Body of pancreas (tissue), 4 donors: ENCODE measurements at regions not wholly inside any gene's neighbourhood (a gene's known extent, or its start where the extent isn't known, plus 50 kb on each side); places are given as distances from the start of the nearest gene placed in this dataset.
A peak's percentile ranks its signal among the peaks of the same experiment; 100 is the strongest.

Source experiments
- ATAC-seq: fragments of 150-250 bp; one replicate; pipeline ENCODE4 v1.9.1; 2016
- DNase-seq, 4 donors: peaks; one replicate each; pipeline ENCODE4 v3.0.0-alpha.2; 2019
- H3K27ac ChIP-seq, 4 donors: fragments of 200-600 bp; sonication (generic); 1 replicate in 3 of 4; 2 replicates in 1 of 4; pipeline versions ENCODE4 v1.5.1 to v1.6.1; 2016 to 2019; ENCODE audit warnings: mild to moderate bottlenecking in 1 of 4, mixed read lengths in 1 of 4, moderate library complexity in 1 of 4
- H3K27me3 ChIP-seq, 2 donors: fragments of 200-600 bp; sonication (generic); one replicate each; pipeline ENCODE4 v1.6.0; 2016; ENCODE audit warnings: mild to moderate bottlenecking in 1 of 2
- H3K36me3 ChIP-seq, 2 donors: fragments of 200-600 bp; sonication (generic); replicated peaks in 1 of 2; 2 replicates each; pipeline ENCODE4 v1.5.1; 2016; ENCODE audit warnings: low read depth in 2 of 2; ENCODE audit not compliant: insufficient read depth in 1 of 2
- H3K4me1 ChIP-seq: fragments of 200-600 bp; sonication (generic); one replicate; pipeline ENCODE4 v1.6.0; 2016
- H3K4me3 ChIP-seq, 2 donors: fragments of 200-600 bp; sonication (generic); 1 replicate in 1 of 2; 2 replicates in 1 of 2; pipeline ENCODE4 v1.5.1; 2016 to 2019
- H3K9me3 ChIP-seq, 3 donors: fragments of 200-600 bp; sonication (generic); 1 replicate in 2 of 3; 2 replicates in 1 of 3; pipeline ENCODE4 v1.5.1; 2016
- POLR2A ChIP-seq, 3 donors: fragments of 450-650 bp; IDR thresholded peaks; one replicate each; pipeline ENCODE4 v1.6.1; 2016; ENCODE audit warnings: antibody characterized with exemption in 3 of 3, mild to moderate bottlenecking in 2 of 3
- WGBS, 2 donors: methylation state at CpG; one replicate each; pipeline ENCODE4 v1.1.5; 2017; 5-methylcytosine and 5-hydroxymethylcytosine counted together
- intact Hi-C: fragments of 100-400 bp; cut with DNase I; formaldehyde crosslinking; loops from one replicate; pipeline ENCODE4 v1.15.1; 2023
- TF ChIP-seq, protein P1 (sequence below), 7 experiments: fragments of 450-650 bp in 4 of 7; fragments of 200-600 bp in 3 of 7; sonication (generic) in 3 of 7; IDR thresholded peaks; one replicate each; pipeline ENCODE4 v1.5.1; 2016 to 2019; ENCODE audit warnings: antibody characterized with exemption in 7 of 7

DNA sequence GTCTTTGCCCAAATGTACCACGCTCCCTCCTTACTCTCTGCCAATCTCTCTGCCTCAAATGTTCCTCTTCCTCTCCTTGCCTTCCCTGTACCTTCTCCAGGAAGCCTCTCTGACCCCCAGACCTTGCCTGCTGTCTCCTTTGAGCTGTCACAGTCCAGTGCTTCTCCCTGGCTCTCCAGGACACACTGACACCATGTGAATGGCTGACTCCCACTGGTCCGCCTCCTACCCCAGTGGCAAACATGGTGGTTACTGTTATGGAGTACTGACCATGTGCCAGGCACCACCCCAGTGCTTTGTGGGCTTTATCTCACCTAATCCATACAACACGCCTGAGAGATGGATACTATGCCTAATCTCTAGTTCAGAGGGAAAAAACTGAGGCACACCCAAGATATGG, 141.9 kb downstream of the TPRA1 start:
- no peak for ATAC-seq
- no peak overlapping the region for H3K4me3 ChIP-seq
- peak in 2 of 4 donors; percentile 2 to 5 for DNase-seq
- H3K27ac ChIP-seq: no peak overlapping the region
- no peaks in the 10 kb centered on the region for H3K9me3 ChIP-seq
- no peaks in the 10 kb centered on the region for H3K36me3 ChIP-seq
- H3K27me3 ChIP-seq: no peaks in the 10 kb centered on the region
- H3K4me1 ChIP-seq: no peaks in the 10 kb centered on the region
- WGBS, 2 donors: 64 to 67% methylated on average over 3 of the region's 3 CpGs
- intact Hi-C loops: no loop called here
- TF ChIP-seq, protein P1, sequence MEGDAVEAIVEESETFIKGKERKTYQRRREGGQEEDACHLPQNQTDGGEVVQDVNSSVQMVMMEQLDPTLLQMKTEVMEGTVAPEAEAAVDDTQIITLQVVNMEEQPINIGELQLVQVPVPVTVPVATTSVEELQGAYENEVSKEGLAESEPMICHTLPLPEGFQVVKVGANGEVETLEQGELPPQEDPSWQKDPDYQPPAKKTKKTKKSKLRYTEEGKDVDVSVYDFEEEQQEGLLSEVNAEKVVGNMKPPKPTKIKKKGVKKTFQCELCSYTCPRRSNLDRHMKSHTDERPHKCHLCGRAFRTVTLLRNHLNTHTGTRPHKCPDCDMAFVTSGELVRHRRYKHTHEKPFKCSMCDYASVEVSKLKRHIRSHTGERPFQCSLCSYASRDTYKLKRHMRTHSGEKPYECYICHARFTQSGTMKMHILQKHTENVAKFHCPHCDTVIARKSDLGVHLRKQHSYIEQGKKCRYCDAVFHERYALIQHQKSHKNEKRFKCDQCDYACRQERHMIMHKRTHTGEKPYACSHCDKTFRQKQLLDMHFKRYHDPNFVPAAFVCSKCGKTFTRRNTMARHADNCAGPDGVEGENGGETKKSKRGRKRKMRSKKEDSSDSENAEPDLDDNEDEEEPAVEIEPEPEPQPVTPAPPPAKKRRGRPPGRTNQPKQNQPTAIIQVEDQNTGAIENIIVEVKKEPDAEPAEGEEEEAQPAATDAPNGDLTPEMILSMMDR (IDR thresholded peaks at IDR 0.05): no peak

DNA sequence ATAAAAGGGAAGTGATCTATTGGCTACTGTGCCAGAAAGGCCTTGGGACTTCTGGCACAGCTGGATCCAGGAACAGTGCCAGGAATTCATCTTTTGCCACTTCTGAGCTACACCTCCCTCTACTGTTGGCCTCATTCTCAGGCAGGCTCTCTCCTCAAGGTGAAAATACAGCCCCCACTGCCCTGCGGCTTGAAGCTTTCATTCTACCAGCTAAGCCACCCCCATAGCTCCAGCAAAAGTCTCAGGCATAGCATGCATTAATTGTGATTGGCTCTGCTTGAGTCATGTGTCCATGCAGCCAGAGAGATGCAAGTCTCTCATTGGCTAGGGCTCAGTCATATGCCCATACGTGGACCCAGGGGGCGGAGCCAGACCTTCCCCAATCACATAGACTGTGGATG, 142.4 kb downstream of the TPRA1 start:
- no peak overlapping the region for H3K4me3 ChIP-seq
- no peaks in the 10 kb centered on the region for H3K9me3 ChIP-seq
- ATAC-seq (peak; percentile 21), DNase-seq (peak; percentile 11 to 38 (median 14))
- H3K36me3 ChIP-seq: no peaks in the 10 kb centered on the region
- TF ChIP-seq, protein P1 (IDR thresholded peaks at IDR 0.05): peak in 2 of 7 experiments; percentile 3 to 6
- TF ChIP-seq POLR2A (IDR thresholded peaks at IDR 0.05): no peak
- H3K27me3 ChIP-seq: no peaks in the 10 kb centered on the region
- intact Hi-C loops: no loop called here
- H3K27ac ChIP-seq: no peak overlapping the region
- 55 to 63% methylated on average over 3 of the region's 3 CpGs for WGBS, 2 donors
- H3K4me1 ChIP-seq: no peaks in the 10 kb centered on the region

DNA sequence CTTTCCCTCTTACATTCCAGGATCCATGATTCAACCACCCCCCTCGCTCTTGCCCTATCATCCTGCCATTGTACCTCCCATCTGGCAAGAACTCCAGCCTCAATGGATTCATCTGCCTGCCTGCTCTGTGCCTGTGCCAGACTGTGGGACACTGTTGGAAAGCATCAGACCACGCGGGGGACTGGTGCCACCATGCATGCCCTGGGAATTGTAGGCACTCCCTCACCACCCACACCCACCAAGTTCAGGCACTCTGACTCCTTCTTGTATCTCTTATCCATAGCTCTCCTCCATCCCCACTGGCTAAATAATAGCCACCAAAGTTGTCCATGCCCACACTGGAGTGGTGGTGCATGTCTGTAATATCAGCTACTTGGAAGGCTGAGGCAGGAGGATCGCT, 143.8 kb downstream of the TPRA1 start:
- TF ChIP-seq, protein P1 (IDR thresholded peaks at IDR 0.05): no peak
- TF ChIP-seq POLR2A (IDR thresholded peaks at IDR 0.05): no peak
- H3K36me3 ChIP-seq: no peaks in the 10 kb centered on the region
- no peaks in the 10 kb centered on the region for H3K9me3 ChIP-seq
- H3K4me3 ChIP-seq: no peak overlapping the region
- no peaks in the 10 kb centered on the region for H3K4me1 ChIP-seq
- DNase-seq (peak in 1 of 4 donors; percentile 3), ATAC-seq (no peak)
- no peak overlapping the region for H3K27ac ChIP-seq
- intact Hi-C loops: no loop called here
- 84 to 92% methylated on average over 3 to 4 of the region's 4 CpGs for WGBS, 2 donors
- H3K27me3 ChIP-seq: no peaks in the 10 kb centered on the region

DNA sequence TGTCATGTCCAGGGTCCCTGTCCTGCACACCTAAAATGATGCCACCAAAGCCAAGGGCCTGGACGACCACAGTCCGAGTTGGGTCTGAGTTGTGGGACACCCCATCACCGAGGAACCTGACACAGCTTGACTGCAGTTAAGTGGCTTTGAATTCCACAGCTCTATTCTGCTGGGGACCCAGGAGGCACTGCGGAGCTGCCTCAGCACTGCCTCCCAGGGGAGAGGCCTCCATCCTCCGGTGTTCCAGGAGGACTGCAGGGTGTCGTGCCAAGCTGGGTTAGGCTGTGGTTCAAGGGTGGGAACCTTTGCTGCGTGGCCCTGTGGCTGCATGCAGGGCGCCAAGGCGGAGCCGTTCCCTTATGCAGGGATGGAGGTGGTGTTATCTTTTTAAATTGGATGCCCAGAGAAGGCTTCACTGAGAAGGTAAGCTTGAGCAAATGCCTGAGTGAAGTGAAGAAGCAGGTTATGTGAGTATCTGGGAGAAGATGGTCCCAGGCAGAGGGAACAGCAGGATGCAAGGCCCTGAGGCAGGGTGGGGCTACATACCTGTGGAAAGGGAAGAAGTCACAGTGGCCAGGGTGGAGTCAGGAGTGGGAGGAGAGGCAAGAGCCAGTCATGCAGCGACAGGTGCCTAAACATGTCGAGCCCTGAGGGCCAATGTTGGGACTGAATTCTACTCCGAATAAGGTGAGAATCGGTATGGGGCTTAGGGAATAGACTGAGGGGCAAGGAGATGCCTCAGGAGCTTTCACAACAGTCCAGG, 144.8 kb downstream of the TPRA1 start:
- no peak overlapping the region for H3K27ac ChIP-seq
- intact Hi-C loops: no loop called here
- peak in 2 of 4 donors; percentile 1 to 9 for DNase-seq
- no peaks in the 10 kb centered on the region for H3K27me3 ChIP-seq
- no peak for ATAC-seq
- H3K36me3 ChIP-seq: no peaks in the 10 kb centered on the region
- TF ChIP-seq, protein P1 (IDR thresholded peaks at IDR 0.05): no peak
- TF ChIP-seq POLR2A (IDR thresholded peaks at IDR 0.05): no peak
- 82% methylated on average over 9 to 14 of the region's 14 CpGs for WGBS, 2 donors
- H3K4me1 ChIP-seq: no peaks in the 10 kb centered on the region
- H3K9me3 ChIP-seq: no peaks in the 10 kb centered on the region
- no peak overlapping the region for H3K4me3 ChIP-seq

DNA sequence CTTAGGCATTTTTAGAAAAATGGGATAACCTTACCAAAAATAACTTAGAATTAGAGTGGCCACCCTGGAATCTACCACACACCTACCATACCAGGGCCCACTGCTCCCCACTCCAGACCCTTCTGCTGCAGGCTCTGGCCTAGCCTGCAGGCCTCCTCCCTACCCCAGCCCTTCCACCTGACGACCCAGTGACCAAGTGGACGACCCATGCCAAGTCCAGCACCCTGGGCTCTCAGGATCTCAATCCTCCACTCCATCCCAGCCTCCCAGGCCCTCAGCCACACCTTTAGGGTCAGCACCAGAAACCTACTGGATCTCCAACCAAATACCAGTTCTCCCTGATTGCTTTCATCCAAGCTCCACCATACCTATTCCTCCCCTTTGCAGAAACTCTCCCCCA, 145.8 kb downstream of the TPRA1 start:
- Histone ChIP-seq H3K27me3 (no peaks in the 10 kb centered on the region), H3K4me3 (no peak overlapping the region), H3K27ac (no peak overlapping the region), H3K4me1 (no peaks in the 10 kb centered on the region), H3K36me3 (no peaks in the 10 kb centered on the region), H3K9me3 (no peaks in the 10 kb centered on the region)
- intact Hi-C loops: no loop called here
- no peak for ATAC-seq
- WGBS, 2 donors: 75 to 77% methylated on average over 2 of the region's 2 CpGs
- peak in 1 of 4 donors; percentile 0 for DNase-seq
- TF ChIP-seq POLR2A (IDR thresholded peaks at IDR 0.05): no peak
- TF ChIP-seq, protein P1 (IDR thresholded peaks at IDR 0.05): no peak
